ENCODE measurements at regions not wholly inside any gene's neighbourhood (a gene's known extent, or its start where the extent isn't known, plus 50 kb on each side); places are given as distances from the start of the nearest gene placed in this dataset.
A peak's percentile ranks its signal among the peaks of the same experiment; 100 is the strongest.
"Not testable (repeated sequence)": the region's sequence is repeated elsewhere in the genome, so short reads cannot be mapped to it uniquely, and the experiment has no call there.

DNA sequence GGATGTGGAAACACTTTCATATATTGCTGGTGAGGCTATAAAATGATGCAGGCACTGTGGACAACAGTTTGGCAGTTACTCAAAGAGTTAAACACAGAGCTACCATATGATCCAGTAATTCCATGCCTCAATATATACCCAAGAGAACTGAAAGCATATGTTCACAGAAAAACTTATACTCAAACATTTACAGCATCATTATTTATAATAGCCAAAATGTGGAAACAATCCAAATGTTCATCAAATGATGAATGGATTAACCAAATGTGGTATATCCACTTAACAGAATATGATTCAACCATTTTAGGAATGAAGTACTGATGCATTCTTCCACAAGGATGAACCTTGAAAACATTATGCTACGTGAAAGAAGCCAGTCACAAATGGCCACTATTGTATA lies 603.8 kb downstream of the IQCM start:
- no peak for DNase-seq (ENCODE audit: low read depth in 4 of 4, low spot score in 2 of 4)

DNA sequence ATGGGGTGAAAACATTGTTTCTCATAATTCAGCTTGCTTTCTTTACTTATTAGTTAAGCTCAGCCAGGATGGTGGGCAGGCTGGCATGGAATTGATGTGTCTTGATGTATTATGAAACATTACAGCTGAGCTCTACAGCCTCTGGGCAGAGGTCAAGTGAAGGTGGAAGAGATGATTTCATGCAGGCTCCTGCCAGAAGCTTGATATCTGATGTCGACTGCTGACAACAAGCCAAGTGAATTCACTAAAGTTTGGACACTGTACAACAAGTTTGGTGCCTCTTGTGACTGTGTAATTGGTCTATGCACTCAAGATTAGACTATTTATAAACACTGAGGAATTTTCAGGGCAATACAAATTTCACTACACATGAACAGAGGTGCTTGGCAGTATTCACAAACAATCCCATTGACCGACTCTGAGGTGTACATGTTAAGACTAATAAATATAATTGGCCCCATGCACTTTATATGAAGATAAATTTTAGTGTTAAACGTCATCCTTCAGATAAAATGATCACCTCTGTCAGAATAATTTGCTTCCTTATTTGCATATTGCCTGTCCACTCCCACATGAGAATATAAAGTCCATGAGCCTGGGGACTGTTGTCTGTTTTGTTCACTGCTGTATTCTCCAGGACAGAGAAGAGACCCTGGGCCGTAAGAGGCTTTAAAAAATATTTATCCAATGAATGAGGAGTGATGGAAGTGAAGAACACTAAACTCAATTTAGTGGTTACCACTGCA lies 612.2 kb downstream of the IQCM start:
- DNase-seq (ENCODE audit: low read depth in 4 of 4, low spot score in 2 of 4): no peak

DNA sequence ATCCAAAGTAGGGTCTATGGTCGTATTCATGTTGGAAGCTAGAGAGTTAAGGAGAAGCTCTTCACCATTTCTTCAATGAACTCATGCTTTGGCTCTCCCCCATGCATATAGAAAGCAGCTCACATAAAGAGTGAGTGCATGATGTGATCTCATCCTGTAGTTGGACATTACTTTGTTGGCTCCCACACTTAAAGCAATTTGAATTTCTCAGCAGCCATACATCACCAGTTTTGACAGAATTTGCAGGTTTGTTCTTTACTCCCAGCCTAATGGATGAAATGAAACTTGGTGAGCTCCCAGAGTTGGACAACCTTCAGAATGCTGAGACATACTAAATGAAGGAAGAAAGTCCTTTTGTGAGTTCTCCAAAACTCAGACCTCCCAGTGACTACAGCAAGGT lies 613.5 kb downstream of the IQCM start:
- DNase-seq (ENCODE audit: low read depth in 4 of 4, low spot score in 2 of 4): no peak

DNA sequence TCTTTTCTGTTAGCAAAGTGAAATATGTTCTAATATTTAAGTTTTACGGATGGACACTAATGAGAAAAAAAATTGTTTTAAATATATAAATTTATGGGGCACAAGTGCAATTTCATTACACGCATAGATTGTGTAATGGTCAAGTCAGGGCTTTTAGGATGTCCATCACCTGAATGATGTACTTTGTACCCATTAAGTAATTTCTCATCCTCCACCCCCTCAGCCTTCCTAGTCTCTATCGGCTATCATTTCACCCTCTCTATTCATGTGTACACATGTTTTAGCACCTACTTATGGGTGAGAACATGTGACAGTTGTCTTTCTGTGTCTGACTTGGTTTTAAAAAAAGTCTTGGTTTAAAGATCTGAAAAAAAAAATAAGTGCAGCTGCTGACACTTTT lies 616.0 kb downstream of the IQCM start:
- no peak for DNase-seq (ENCODE audit: low read depth in 4 of 4, low spot score in 2 of 4)

DNA sequence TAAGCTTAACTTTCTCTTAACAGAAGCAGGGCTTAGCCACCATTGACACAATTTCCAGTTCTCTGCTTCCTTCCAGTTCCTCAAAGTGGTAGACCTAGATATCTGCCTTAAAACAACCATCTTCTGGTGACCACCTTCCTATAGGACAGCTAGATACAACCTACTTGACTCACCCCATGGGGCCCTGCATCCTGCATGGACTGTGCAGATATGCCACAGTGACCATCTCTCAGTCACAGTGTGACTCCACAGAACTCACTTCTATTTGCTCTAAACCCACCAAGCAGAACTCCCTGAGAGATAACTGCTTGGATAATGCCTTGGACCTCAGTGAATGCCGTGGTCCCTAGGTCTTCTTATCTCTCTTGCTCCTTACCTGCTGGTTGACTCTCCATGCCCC lies 621.6 kb downstream of the IQCM start:
- DNase-seq (ENCODE audit: low read depth in 4 of 4, low spot score in 2 of 4): no peak

DNA sequence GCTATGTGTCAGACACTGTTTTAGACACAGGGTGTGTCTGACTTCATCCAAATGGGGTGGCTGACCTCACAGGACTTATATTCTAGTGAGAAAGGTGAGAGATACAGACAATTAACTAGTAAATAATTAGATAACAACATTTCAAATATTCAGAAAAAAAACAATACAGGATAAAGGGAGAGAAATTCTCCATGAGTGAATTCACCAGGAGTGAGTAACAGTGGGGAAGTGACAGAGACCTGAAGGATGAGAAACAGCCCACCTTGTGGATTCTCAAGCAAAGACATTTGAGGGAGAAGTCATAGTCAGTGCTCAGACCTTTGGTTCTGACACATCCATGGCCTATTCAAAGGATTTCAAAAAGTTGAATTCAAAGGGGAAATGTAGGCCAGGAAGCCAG lies 627.9 kb downstream of the IQCM start:
- no peak for DNase-seq (ENCODE audit: low read depth in 4 of 4, low spot score in 2 of 4)

DNA sequence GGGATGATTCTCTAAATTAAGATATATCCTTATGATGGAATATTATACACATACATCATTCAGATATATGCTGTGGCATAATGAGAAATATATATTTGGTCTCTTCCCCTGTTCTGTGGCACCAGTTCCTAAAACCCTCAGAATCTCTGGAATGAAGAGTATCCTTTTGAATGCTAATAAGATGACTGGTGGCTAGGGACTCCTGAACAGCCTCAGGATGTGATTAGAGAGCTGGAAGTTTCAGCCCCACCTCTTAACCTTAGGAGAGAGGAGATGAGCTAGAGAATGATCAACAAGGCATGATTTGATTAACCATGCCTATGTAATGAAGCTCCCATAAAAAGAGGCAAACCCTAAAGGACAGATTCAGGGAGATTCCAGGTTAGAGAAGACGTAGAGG lies 632.0 kb downstream of the IQCM start:
- DNase-seq (ENCODE audit: low read depth in 4 of 4, low spot score in 2 of 4): no peak

DNA sequence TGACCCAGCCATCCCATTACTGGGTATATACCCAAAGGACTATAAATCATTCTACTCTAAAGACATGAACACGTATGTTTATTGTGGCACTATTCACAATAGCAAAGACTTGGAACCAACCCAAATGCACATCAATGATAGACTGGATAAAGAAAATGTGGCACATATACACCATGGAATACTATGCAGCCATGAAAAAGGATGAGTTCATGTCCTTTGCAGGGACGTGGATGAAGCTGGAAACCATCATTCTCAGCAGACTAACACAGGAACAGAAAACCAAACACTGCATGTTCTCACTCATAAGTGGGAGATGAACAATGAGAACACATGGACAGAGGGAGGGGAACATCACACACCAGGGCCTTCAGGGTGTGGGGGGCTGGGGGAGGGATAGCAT lies 634.2 kb downstream of the IQCM start:
- not testable (repeated sequence) for DNase-seq (ENCODE audit: low read depth in 4 of 4, low spot score in 2 of 4)

DNA sequence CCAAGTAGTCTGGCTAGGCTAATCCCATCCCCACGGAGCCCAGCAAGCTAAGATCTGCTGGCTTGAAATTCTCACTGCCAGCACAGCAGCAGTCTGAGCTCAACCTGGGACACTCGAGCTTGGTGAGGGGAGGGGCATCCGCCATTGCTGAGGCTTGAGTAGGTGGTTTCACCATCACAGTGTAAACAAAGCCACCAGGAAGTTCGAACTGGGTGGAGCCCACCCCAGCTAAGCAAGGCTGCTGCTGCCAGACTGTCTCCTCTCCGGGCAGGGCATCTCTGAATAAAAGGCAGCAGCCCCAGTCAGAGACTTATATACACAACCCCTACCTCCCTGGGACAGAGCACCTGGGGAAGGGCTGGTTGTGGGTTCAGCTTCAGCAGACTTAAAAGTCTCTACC lies 639.6 kb downstream of the IQCM start:
- DNase-seq (ENCODE audit: low read depth in 4 of 4, low spot score in 2 of 4): no peak

DNA sequence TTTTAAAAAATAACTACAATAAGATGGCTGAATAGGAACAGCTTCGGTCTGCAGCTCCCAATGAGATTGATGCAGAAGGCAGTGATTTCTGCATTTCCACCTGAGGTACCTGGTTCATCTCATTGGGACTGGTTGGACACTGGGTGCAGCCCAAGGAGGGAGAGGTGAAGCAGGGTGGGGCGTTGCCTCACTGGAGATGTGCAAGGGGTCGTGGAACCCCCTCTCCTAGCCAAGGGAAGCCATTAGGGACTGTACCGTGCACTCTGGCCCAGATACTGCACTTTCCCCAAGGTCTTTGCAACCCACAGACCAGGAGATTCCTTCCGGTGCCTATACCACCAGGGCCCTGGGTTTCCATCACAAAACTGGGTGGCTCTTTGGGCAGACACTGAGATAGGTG lies 640.1 kb downstream of the IQCM start:
- no peak for DNase-seq (ENCODE audit: low read depth in 4 of 4, low spot score in 2 of 4)

DNA sequence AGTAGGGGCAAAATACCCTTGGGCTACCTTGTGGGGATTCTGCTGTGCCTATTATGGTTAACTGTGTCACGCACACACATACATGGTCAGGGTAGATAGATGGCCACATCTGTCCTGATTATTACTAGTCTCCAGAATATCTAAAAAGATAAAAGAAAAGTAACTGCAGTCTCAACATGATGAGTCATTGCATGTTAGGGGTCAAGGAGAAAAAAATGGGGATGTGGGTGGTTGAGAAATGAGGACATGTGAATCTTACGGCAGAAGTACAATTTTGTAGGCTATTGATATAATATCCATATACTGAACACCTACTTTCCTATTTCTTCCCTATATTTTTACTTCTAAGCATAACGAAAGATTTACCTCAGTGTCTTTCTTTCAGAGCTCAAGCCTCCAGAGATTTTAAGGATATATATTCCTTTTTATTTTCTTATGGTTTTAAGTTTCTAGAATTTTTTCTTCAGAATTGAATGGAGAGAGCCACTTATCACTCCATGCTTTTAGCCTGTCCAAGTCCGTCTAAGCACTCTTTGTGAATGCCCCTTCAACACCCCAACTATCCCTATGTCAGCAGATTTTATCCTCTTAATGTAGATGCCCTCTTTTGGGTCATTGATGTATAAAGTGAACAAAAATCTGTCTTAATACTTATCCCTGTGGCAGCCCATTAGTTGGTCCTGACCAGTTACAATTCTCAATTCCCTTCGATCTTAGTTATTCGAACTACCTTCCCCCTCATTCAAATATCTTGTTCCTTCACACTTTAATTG lies 642.2 kb downstream of the IQCM start:
- DNase-seq (ENCODE audit: low read depth in 4 of 4, low spot score in 2 of 4): no peak

DNA sequence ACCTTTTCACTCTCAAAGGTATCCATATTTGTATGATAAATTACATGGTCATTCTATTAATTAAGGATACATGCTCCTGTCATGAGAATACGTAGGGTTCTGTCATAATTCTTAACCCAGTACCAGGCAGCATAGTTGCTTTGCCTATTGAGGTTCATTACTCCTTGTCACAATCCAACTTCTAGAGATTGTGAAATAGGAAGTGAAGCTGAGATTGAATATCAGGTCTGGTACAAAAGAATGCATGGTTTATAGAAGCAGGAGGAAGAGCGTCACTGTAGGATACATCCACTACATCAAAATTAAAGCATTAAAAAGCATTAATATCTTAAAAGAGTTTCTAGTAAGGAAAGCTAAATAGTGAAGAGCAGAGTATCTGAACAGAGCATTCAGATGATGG lies 647.0 kb downstream of the IQCM start:
- DNase-seq (ENCODE audit: low read depth in 4 of 4, low spot score in 2 of 4): no peak

DNA sequence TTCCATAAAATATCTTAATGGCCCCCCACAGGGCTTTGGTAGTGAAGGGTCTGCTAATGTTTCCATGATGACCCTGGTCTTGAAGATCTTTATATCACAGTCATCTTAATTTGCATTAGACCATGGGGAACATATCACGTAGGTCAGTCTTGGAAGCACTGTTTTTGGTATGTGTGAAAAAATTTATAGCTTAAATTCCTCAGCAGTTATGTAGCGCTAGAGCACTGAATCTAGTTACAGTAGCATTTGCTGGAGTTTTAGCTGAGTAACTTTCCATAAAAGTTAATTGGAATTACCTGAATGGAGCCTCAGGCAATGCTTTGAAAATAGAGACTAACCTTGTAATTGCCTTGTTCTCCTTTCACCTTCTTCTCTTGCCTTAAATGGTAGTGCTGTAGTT lies 648.8 kb downstream of the IQCM start:
- peak in 2 of 4 donors; percentile 18 to 38 for DNase-seq (ENCODE audit: low read depth in 4 of 4, low spot score in 2 of 4)

DNA sequence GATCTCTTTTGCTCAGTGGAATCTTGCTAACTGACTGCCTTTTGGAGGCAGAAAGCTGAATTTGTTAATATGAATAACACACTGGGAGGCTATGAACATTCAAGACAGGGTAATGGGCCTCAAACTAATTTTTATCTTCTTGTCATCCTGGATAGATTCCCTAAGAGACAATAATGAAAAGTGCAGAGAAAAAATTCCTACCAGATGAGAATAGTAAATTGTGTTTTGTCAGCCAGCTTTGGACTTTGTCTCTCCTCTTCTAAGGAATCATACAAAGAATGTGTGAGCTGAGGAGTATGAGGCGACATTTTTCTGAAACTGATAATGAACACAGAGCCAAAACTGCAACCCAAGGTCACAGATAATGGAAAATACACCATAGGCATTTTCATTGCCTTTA lies 649.3 kb downstream of the IQCM start:
- no peak for DNase-seq (ENCODE audit: low read depth in 4 of 4, low spot score in 2 of 4)

DNA sequence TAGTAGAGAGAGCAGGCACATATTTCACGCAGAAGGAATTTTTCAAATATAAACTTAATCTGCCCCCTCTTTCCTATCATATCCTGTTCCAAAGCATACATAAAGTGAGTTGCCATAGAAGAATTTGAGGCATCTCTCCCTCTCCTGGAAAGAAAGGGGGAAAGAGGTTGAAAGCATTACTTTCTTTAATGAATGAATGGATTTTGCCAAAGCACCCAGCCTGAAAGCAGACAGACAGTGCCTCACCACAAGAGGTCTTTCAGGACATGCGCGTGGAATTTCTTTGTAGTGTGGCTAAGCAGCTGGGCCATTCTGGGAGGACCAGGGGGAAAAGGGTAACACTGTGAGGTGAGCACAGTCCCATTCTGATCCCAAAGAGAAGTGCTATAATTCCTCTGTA lies 651.4 kb downstream of the IQCM start:
- DNase-seq (ENCODE audit: low read depth in 4 of 4, low spot score in 2 of 4): no peak

DNA sequence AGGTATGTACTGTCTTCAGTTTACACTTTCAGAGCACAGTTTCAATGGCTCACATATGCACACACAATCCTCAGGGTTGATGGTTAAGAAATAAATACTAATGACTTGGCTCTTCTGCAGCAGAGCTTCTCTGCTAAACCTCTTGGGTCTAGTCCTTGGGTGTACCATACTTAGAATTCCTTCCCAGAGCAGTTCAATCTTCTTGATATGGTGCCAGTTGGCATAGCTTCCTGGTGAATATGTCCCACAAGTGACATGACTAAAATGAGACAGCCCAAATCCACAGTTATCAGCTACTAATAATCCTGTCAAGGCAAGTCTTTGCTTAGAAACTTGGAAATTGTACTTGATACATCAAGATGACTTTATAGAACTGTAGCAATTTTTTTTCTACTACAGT lies 654.4 kb downstream of the IQCM start:
- no peak for DNase-seq (ENCODE audit: low read depth in 4 of 4, low spot score in 2 of 4)

DNA sequence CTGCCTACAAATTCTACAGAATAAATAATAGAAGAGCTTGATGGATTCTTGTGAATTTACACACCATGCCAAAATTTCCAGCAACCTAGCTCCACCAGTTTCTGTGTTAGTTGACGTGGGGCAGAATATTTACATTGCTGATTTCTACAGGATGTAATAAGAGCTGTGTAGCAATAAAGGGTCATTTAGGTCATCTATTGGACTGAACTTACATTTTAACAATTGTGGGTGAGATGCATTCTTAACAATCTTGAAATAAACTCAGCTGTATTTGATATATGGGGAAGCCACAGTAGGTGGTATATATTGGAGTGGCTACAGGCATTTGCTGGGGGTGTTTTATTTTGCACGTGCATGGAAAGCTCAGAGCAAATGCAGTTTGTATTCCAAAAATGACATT lies 655.3 kb downstream of the IQCM start:
- no peak for DNase-seq (ENCODE audit: low read depth in 4 of 4, low spot score in 2 of 4)

DNA sequence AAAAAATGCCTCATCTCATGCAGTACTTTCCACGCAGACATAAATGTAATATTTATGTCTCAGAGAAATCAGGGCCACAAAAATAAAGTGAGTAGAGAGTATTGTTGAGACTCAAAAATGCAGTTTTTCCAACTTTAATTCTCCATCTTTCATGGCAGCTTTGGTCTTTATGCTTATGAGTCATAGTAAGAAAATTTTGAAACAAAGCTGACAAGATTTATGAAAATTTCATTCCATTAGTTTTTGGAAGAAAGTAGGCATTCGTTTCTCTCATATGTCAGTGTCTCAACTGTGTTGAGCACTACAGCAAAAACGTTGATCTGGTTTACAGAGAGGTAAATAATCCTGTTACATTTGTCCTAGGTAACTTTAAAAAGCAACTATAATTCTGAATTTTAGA lies 656.8 kb downstream of the IQCM start:
- DNase-seq (ENCODE audit: low read depth in 4 of 4, low spot score in 2 of 4): no peak

DNA sequence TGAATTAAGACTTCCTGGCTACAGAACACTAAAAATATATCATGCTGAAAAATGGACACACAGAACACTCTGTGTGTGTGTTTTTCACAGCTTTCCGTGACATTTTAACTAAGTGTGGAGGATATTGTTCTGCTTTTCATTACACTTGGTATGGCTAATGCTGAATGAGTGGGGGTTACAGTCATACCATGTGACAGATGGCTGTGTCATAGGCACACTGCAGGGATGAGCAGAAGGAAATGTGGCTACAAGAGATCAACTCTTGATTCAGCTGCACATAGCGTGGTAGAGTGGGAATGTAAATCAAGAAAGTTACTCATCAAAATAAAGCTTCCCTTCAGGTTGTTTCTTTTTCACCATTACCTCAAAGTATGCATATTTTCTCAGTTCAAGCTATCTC lies 669.8 kb downstream of the IQCM start:
- DNase-seq (ENCODE audit: low read depth in 4 of 4, low spot score in 2 of 4): no peak

DNA sequence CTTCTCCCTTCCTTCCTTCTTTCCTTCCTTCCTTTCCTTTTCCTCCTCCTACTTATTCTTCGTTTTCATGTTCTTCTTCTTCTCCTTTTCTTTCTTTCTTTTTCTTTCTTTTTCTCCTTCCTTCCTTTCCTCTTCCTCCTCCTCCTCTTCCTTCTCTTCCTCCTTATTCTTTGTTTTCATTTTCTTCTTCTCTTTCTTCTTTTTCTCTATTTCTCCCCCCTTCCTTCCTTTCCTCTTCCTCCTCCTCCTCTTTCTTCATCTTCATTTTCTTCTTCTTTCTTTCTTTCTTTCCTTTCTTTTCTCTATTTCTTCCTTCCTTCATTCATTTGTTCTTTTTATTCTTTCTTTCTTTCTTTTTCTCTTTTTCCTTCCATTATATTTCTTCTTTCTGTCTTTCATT lies 671.6 kb downstream of the IQCM start:
- DNase-seq (ENCODE audit: low read depth in 4 of 4, low spot score in 2 of 4): no peak

DNA sequence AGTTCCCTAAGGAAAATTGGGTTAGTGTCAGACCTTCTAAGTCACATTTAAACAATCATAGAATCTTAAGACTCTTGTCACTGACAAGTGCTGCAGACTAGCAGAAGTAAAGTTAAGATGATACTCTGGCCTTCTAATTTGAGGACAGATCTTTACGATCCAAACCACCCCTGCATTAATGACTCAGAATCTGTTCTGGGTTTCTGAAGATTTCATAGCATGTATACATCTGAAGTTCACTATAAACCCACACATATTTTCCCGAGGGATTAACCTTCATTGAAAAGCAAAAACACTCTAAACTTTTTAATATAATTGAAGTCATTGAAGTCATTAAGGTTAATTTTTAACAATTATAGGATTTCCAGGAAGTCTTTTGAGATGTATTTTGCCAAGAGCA lies 674.3 kb downstream of the IQCM start:
- DNase-seq (ENCODE audit: low read depth in 4 of 4, low spot score in 2 of 4): no peak

DNA sequence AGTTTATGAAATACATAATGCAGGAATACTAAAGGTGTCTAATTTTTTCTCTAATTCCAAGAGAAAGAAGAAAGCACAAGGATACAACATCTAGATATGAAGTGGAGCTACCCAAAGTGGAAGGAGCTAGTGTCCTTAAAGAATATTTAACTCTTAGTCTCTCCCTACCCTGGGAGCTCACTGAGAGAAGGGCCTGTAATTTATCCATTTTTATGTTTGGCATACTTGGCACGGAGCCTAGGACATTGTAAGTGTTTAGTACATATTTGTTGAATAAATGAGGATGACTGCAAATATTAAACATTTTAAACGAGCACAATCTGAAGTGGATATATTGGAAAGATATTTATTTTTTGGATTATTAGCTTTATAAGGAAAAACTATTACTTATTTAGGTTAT lies 674.8 kb downstream of the IQCM start:
- no peak for DNase-seq (ENCODE audit: low read depth in 4 of 4, low spot score in 2 of 4)
